ENCODE measurements at regions not wholly inside any gene's neighbourhood (a gene's known extent, or its start where the extent isn't known, plus 50 kb on each side); places are given as distances from the start of the nearest gene placed in this dataset.

GRCh38 chr5:5983261-5983980 is 394.9 kb downstream of the MED10 start:
- H3K9ac ChIP-seq (ENCODE audit: low read length), result no peak overlapping the region
- 0 out of 2 replicates have a peak, but pooled peaks cover 4% of the 10 kb centered on the region for H3K9me2 ChIP-seq (replicated peaks; ENCODE audit: insufficient read depth, low read length)
- H3K4me1 ChIP-seq (ENCODE audit: low read length), result no peaks in the 10 kb centered on the region
- H3K36me3 ChIP-seq (ENCODE audit: insufficient read depth, low read length), result no peaks in the 10 kb centered on the region
- no peak overlapping the region for H3K27ac ChIP-seq (ENCODE audit: low read length)
- H4K20me1 ChIP-seq (ENCODE audit: insufficient read depth, low read depth, low read length), result no peaks in the 10 kb centered on the region
- no peaks in the 10 kb centered on the region for H3K9me3 ChIP-seq (ENCODE audit: low read length)
- no peak for DNase-seq
- no peak overlapping the region for H3K4me3 ChIP-seq (ENCODE audit: low read length)
- no peaks in the 10 kb centered on the region for H3K27me3 ChIP-seq (ENCODE audit: low read length)
- no peak overlapping the region for H2AFZ ChIP-seq (ENCODE audit: low read length)
- no peaks in the 10 kb centered on the region for H3K79me2 ChIP-seq (ENCODE audit: low read length)
- H3K4me2 ChIP-seq (ENCODE audit: low read depth, low read length, poor library complexity, severe bottlenecking), result no peak overlapping the region

GRCh38 chr5:5981562-5981961 is 396.8 kb downstream of the MED10 start:
- Histone ChIP-seq H3K9me3 (ENCODE audit: low read length) (no peaks in the 10 kb centered on the region), H3K9ac (ENCODE audit: low read length) (no peak overlapping the region), H3K4me3 (ENCODE audit: low read length) (no peak overlapping the region), H3K27ac (ENCODE audit: low read length) (no peak overlapping the region), H3K27me3 (ENCODE audit: low read length) (no peaks in the 10 kb centered on the region), H3K79me2 (ENCODE audit: low read length) (no peaks in the 10 kb centered on the region), H3K4me2 (ENCODE audit: low read depth, low read length, poor library complexity, severe bottlenecking) (no peak overlapping the region), H3K36me3 (ENCODE audit: insufficient read depth, low read length) (no peaks in the 10 kb centered on the region), H4K20me1 (ENCODE audit: insufficient read depth, low read depth, low read length) (no peaks in the 10 kb centered on the region), H3K9me2 (replicated peaks; ENCODE audit: insufficient read depth, low read length) (0 out of 2 replicates have a peak, but pooled peaks cover 4% of the 10 kb centered on the region), H2AFZ (ENCODE audit: low read length) (no peak overlapping the region), H3K4me1 (ENCODE audit: low read length) (no peaks in the 10 kb centered on the region)
- DNase-seq, result no peak

DNA sequence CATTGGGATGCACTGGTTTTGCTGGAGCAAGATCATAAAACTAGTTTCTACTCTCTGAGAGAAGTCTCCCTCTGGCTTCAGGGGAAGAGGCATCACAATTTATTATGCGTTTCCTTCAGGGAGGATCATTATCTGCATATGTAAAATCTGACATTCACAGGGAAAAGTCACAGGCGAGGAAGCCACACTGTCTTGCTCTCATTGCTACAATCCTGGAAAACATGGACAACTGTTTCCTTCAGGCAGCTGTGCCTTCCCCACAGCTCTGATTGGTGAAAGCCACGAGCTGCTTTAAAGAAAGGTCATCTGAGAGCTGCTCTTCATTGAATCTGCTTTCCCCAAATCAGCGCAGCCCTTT is 397.8 kb downstream of the MED10 start:
- H3K79me2 ChIP-seq (ENCODE audit: low read length), result no peaks in the 10 kb centered on the region

DNA sequence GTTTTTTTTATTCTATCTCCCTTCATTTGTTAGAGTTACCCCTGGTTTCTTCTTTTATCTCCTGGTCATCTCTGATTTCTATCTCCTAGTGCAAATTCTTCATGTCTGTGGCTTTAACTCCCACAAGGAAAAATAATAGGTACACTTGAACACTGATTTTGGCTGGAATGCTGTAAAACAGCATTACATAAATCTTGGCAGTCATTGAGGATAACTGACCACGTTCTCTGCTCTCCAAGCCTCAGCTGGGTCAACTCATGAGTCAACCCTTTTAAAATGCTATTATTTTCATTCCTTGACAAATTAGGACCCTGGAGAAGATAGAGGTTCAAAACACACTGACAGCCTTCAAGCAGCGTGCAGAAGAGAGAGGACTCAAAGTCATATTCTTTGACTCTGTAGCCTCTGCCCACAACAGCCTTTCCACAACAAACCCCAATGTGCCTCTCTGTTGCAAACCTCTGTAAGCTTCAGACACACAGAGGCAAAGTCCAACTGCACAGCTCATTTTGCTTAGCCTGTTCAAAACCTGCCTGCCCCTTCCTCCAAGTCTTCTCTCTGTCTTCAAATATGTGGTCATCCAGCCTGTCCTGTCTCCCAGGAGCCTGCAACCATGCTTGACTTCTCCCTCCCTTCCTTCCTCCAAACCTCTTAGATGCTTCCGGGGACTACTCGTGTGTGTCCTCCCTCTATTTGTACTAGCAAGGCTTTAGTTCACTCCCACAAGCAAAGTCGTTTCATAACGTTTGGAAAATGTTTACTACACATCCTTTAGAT is 398.4 kb downstream of the MED10 start:
- no peaks in the 10 kb centered on the region for H3K79me2 ChIP-seq (ENCODE audit: low read length)
- no peaks in the 10 kb centered on the region for H4K20me1 ChIP-seq (ENCODE audit: insufficient read depth, low read depth, low read length)
- no peak overlapping the region for H3K9ac ChIP-seq (ENCODE audit: low read length)
- no peaks in the 10 kb centered on the region for H3K4me1 ChIP-seq (ENCODE audit: low read length)
- no peak overlapping the region for H3K4me3 ChIP-seq (ENCODE audit: low read length)
- H3K9me2 ChIP-seq (replicated peaks; ENCODE audit: insufficient read depth, low read length), result 0 out of 2 replicates have a peak, but pooled peaks cover 4% of the 10 kb centered on the region
- no peaks in the 10 kb centered on the region for H3K36me3 ChIP-seq (ENCODE audit: insufficient read depth, low read length)
- no peaks in the 10 kb centered on the region for H3K27me3 ChIP-seq (ENCODE audit: low read length)
- H3K4me2 ChIP-seq (ENCODE audit: low read depth, low read length, poor library complexity, severe bottlenecking), result no peak overlapping the region
- no peaks in the 10 kb centered on the region for H3K9me3 ChIP-seq (ENCODE audit: low read length)
- no peak overlapping the region for H2AFZ ChIP-seq (ENCODE audit: low read length)
- no peak overlapping the region for H3K27ac ChIP-seq (ENCODE audit: low read length)
- no peak for DNase-seq

More for the DNA sequence above, 397.8 kb downstream of the MED10 start:
- H3K9ac ChIP-seq (ENCODE audit: low read length), result no peak overlapping the region
- no peak overlapping the region for H3K27ac ChIP-seq (ENCODE audit: low read length)
- H3K4me1 ChIP-seq (ENCODE audit: low read length), result no peaks in the 10 kb centered on the region
- no peak overlapping the region for H3K4me3 ChIP-seq (ENCODE audit: low read length)
- H4K20me1 ChIP-seq (ENCODE audit: insufficient read depth, low read depth, low read length), result no peaks in the 10 kb centered on the region
- no peaks in the 10 kb centered on the region for H3K36me3 ChIP-seq (ENCODE audit: insufficient read depth, low read length)
- H3K9me2 ChIP-seq (replicated peaks; ENCODE audit: insufficient read depth, low read length), result 0 out of 2 replicates have a peak, but pooled peaks cover 4% of the 10 kb centered on the region
- no peak for DNase-seq
- no peak overlapping the region for H2AFZ ChIP-seq (ENCODE audit: low read length)
- H3K9me3 ChIP-seq (ENCODE audit: low read length), result no peaks in the 10 kb centered on the region
- no peak overlapping the region for H3K4me2 ChIP-seq (ENCODE audit: low read depth, low read length, poor library complexity, severe bottlenecking)
- no peaks in the 10 kb centered on the region for H3K27me3 ChIP-seq (ENCODE audit: low read length)

GRCh38 chr5:5979377-5979760 is 399.0 kb downstream of the MED10 start:
- no peak overlapping the region for H3K4me2 ChIP-seq (ENCODE audit: low read depth, low read length, poor library complexity, severe bottlenecking)
- no peaks in the 10 kb centered on the region for H4K20me1 ChIP-seq (ENCODE audit: insufficient read depth, low read depth, low read length)
- DNase-seq, result no peak
- no peak overlapping the region for H3K27ac ChIP-seq (ENCODE audit: low read length)
- no peaks in the 10 kb centered on the region for H3K4me1 ChIP-seq (ENCODE audit: low read length)
- no peaks in the 10 kb centered on the region for H3K27me3 ChIP-seq (ENCODE audit: low read length)
- no peaks in the 10 kb centered on the region for H3K79me2 ChIP-seq (ENCODE audit: low read length)
- no peak overlapping the region for H2AFZ ChIP-seq (ENCODE audit: low read length)
- no peak overlapping the region for H3K9ac ChIP-seq (ENCODE audit: low read length)
- no peaks in the 10 kb centered on the region for H3K9me3 ChIP-seq (ENCODE audit: low read length)
- H3K9me2 ChIP-seq (replicated peaks; ENCODE audit: insufficient read depth, low read length), result 0 out of 2 replicates have a peak, but pooled peaks cover 4% of the 10 kb centered on the region
- no peak overlapping the region for H3K4me3 ChIP-seq (ENCODE audit: low read length)
- H3K36me3 ChIP-seq (ENCODE audit: insufficient read depth, low read length), result no peaks in the 10 kb centered on the region

- no peaks in the 10 kb centered on the region for H3K36me3 ChIP-seq (ENCODE audit: insufficient read depth, low read length)
- H3K9ac ChIP-seq (ENCODE audit: low read length), result no peak overlapping the region
- H3K27me3 ChIP-seq (ENCODE audit: low read length), result no peaks in the 10 kb centered on the region
- H3K9me2 ChIP-seq (replicated peaks; ENCODE audit: insufficient read depth, low read length), result 0 out of 2 replicates have a peak, but pooled peaks cover 4% of the 10 kb centered on the region
- no peak overlapping the region for H3K27ac ChIP-seq (ENCODE audit: low read length)
- no peak overlapping the region for H2AFZ ChIP-seq (ENCODE audit: low read length)
- H3K79me2 ChIP-seq (ENCODE audit: low read length), result no peaks in the 10 kb centered on the region
- DNase-seq, result no peak
- H3K9me3 ChIP-seq (ENCODE audit: low read length), result no peaks in the 10 kb centered on the region
- H4K20me1 ChIP-seq (ENCODE audit: insufficient read depth, low read depth, low read length), result no peaks in the 10 kb centered on the region
- H3K4me3 ChIP-seq (ENCODE audit: low read length), result no peak overlapping the region
- H3K4me1 ChIP-seq (ENCODE audit: low read length), result no peaks in the 10 kb centered on the region
- H3K4me2 ChIP-seq (ENCODE audit: low read depth, low read length, poor library complexity, severe bottlenecking), result no peak overlapping the region
Measured at GRCh38 chr5:5978501-5979376, 399.6 kb downstream of the MED10 start.

DNA sequence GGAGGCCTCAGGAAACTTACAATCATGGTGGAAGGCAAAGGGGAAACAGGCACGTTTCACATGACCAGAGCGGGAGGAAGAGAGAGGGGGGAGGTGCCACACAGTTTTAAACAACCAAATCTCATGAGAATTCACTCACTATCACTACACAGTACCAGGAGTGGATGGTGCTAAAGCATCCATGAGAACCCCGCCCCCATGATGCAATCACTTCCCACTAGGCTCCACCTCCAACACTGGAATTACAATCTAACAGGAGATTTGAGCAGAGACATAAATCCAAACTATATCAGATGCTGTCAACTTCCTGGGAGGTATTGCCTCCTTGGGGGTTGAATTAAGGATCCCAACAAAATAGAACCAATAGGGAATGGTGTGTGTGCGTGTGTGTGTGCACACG is 407.1 kb downstream of the MED10 start:
- H3K27me3 ChIP-seq (ENCODE audit: low read length), result no peaks in the 10 kb centered on the region
- H3K4me1 ChIP-seq (ENCODE audit: low read length), result no peaks in the 10 kb centered on the region
- H3K9ac ChIP-seq (ENCODE audit: low read length), result no peak overlapping the region
- DNase-seq, result no peak
- no peak overlapping the region for H2AFZ ChIP-seq (ENCODE audit: low read length)
- no peaks in the 10 kb centered on the region for H3K9me2 ChIP-seq (replicated peaks; ENCODE audit: insufficient read depth, low read length)
- no peaks in the 10 kb centered on the region for H3K9me3 ChIP-seq (ENCODE audit: low read length)
- no peak overlapping the region for H3K4me2 ChIP-seq (ENCODE audit: low read depth, low read length, poor library complexity, severe bottlenecking)
- no peaks in the 10 kb centered on the region for H3K36me3 ChIP-seq (ENCODE audit: insufficient read depth, low read length)
- no peaks in the 10 kb centered on the region for H3K79me2 ChIP-seq (ENCODE audit: low read length)
- H3K27ac ChIP-seq (ENCODE audit: low read length), result no peak overlapping the region
- H4K20me1 ChIP-seq (ENCODE audit: insufficient read depth, low read depth, low read length), result no peaks in the 10 kb centered on the region
- no peak overlapping the region for H3K4me3 ChIP-seq (ENCODE audit: low read length)
